Astrocyte of the cerebellum (primary cell): ENCODE measurements at regions not wholly inside any gene's neighbourhood (a gene's known extent, or its start where the extent isn't known, plus 50 kb on each side); places are given as distances from the start of the nearest gene placed in this dataset.

Experiments used
- DNase-seq: peaks from one replicate; pipeline ENCODE4 v3.0.0-alpha.2; 2011; ENCODE audit warnings: low read depth
- H3K4me3 ChIP-seq: 2 replicates; pipeline ENCODE4 v1.5.1; 2011; ENCODE audit warnings: mild to moderate bottlenecking, low read depth, low read length, moderate library complexity
- in situ Hi-C: cut with HindIII; loops from 2 replicates; pipeline ENCODE4 v1.10.0; 2017; ENCODE audit warnings: low sequenced_read_pairs
- TF ChIP-seq, protein P1 (sequence below): IDR thresholded peaks from 2 replicates; pipeline ENCODE4 v1.5.1; 2012; ENCODE audit warnings: low read length, low read depth, moderate library complexity, mild to moderate bottlenecking; ENCODE audit errors: missing control alignments

GRCh38 chr12:24544368-24544767, 404.5 kb downstream of the BCAT1 start:
- DNase-seq = no peak
- TF ChIP-seq, protein P1, sequence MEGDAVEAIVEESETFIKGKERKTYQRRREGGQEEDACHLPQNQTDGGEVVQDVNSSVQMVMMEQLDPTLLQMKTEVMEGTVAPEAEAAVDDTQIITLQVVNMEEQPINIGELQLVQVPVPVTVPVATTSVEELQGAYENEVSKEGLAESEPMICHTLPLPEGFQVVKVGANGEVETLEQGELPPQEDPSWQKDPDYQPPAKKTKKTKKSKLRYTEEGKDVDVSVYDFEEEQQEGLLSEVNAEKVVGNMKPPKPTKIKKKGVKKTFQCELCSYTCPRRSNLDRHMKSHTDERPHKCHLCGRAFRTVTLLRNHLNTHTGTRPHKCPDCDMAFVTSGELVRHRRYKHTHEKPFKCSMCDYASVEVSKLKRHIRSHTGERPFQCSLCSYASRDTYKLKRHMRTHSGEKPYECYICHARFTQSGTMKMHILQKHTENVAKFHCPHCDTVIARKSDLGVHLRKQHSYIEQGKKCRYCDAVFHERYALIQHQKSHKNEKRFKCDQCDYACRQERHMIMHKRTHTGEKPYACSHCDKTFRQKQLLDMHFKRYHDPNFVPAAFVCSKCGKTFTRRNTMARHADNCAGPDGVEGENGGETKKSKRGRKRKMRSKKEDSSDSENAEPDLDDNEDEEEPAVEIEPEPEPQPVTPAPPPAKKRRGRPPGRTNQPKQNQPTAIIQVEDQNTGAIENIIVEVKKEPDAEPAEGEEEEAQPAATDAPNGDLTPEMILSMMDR = no peak
- no peak overlapping the region for H3K4me3 ChIP-seq
- in situ Hi-C loops = no loop called here

GRCh38 chr12:24541193-24541871, 407.6 kb downstream of the BCAT1 start:
- no peak overlapping the region for H3K4me3 ChIP-seq
- in situ Hi-C loops = no loop called here
- DNase-seq = no peak
- TF ChIP-seq, protein P1 = no peak

- TF ChIP-seq, protein P1 = no peak
- no peak overlapping the region for H3K4me3 ChIP-seq
- DNase-seq = no peak
- in situ Hi-C loops = no loop called here
Measured at GRCh38 chr12:24539646-24540045, 409.3 kb downstream of the BCAT1 start.

GRCh38 chr12:24537083-24537860, 411.6 kb downstream of the BCAT1 start:
- DNase-seq = no peak
- in situ Hi-C loops = no loop called here
- TF ChIP-seq, protein P1 = no peak
- H3K4me3 ChIP-seq = no peak overlapping the region

- no peak for DNase-seq
- in situ Hi-C loops = no loop called here
- H3K4me3 ChIP-seq = no peak overlapping the region
- TF ChIP-seq, protein P1 = no peak
Measured at GRCh38 chr12:24535334-24536069, 413.4 kb downstream of the BCAT1 start.

DNA sequence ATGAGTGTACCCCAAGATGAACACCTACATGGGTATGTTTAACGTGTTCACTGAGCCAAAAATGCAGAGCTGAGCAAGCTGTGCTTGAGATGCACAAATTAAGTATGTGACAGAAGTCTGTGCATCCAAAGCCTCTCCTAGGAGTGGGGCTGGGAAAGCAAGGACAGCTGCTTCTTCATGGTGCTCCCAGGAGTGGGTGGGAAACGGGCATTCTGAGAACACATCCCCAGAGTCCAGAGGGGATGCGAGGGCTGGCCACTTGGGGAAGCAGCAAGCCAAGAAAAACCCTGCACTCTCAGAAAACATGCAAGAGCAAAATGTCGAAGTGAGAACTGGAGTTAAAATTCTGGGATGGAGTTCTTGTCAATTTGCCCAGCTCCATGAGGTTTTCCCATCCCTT, 414.3 kb downstream of the BCAT1 start:
- in situ Hi-C loops = no loop called here
- TF ChIP-seq, protein P1 = no peak

More for the DNA sequence above, 414.3 kb downstream of the BCAT1 start:
- no peak overlapping the region for H3K4me3 ChIP-seq
- no peak for DNase-seq
